ENCODE measurements at regions not wholly inside any gene's neighbourhood (a gene's known extent, or its start where the extent isn't known, plus 50 kb on each side); places are given as distances from the start of the nearest gene placed in this dataset.

- intact Hi-C loops (cut with DNase I) = no loop called here
- no peak overlapping the region for H3K4me3 ChIP-seq
- no peak for TF ChIP-seq EP300 (IDR thresholded peaks at IDR 0.05)
- TF ChIP-seq POLR2A (IDR thresholded peaks at IDR 0.05; ENCODE audit: low read depth) = no peak
- no peak for TF ChIP-seq CTCF (IDR thresholded peaks at IDR 0.05)
- TF ChIP-seq POLR2AphosphoS5 (IDR thresholded peaks at IDR 0.05) = no peak
- H3K4me1 ChIP-seq = peaks cover 0 to 4% (median 0%) of the 10 kb centered on the region in 4 donors
- no peak for DNase-seq (ENCODE audit: extremely low spot score)
- no peak overlapping the region for H3K27ac ChIP-seq (replicated peaks in 1 of 4)
- WGBS = 80% methylated on average over 13 of the region's 16 CpGs
- no peaks in the 10 kb centered on the region for H3K36me3 ChIP-seq
- peaks cover 0 to 43% (median 2%) of the 10 kb centered on the region in 4 donors for H3K27me3 ChIP-seq
- no peaks in the 10 kb centered on the region for H3K9me3 ChIP-seq
Measured at GRCh38 chr9:95574176-95574575, 57.4 kb upstream of the PTCH1 start.

- Histone ChIP-seq H3K27me3 (peaks cover 0 to 50% (median 2%) of the 10 kb centered on the region in 4 donors), H3K27ac (replicated peaks in 1 of 4) (no peak overlapping the region), H3K9me3 (no peaks in the 10 kb centered on the region), H3K4me1 (peaks cover 0 to 4% (median 0%) of the 10 kb centered on the region in 4 donors), H3K36me3 (no peaks in the 10 kb centered on the region), H3K4me3 (no peak overlapping the region)
- intact Hi-C loops (cut with DNase I) = no loop called here
- TF ChIP-seq POLR2A (IDR thresholded peaks at IDR 0.05; ENCODE audit: low read depth) (no peak), POLR2AphosphoS5 (IDR thresholded peaks at IDR 0.05) (no peak), CTCF (IDR thresholded peaks at IDR 0.05) (no peak), EP300 (IDR thresholded peaks at IDR 0.05) (no peak)
- no peak for DNase-seq (ENCODE audit: extremely low spot score)
- WGBS = 85% methylated on average over 8 of the region's 8 CpGs
Measured at GRCh38 chr9:95573463-95573862, 56.7 kb upstream of the PTCH1 start.

- intact Hi-C loops (cut with DNase I) = no loop called here
- DNase-seq (ENCODE audit: extremely low spot score) = no peak
- H3K4me1 ChIP-seq = peaks cover 0 to 4% (median 0%) of the 10 kb centered on the region in 4 donors
- H3K36me3 ChIP-seq = no peaks in the 10 kb centered on the region
- 78% methylated on average over 25 of the region's 25 CpGs for WGBS
- no peaks in the 10 kb centered on the region for H3K9me3 ChIP-seq
- no peak overlapping the region for H3K4me3 ChIP-seq
- H3K27ac ChIP-seq (replicated peaks in 1 of 4) = no peak overlapping the region
- peaks cover 0 to 50% (median 2%) of the 10 kb centered on the region in 4 donors for H3K27me3 ChIP-seq
- TF ChIP-seq POLR2A (IDR thresholded peaks at IDR 0.05; ENCODE audit: low read depth) = no peak
- TF ChIP-seq CTCF (IDR thresholded peaks at IDR 0.05) = no peak
- peak in 1 of 2 donors; percentile 50 for TF ChIP-seq POLR2AphosphoS5 (IDR thresholded peaks at IDR 0.05)
Measured at GRCh38 chr9:95572381-95573151, 55.8 kb upstream of the PTCH1 start.

GRCh38 chr9:95570646-95571045, 53.9 kb upstream of the PTCH1 start:
- intact Hi-C loops (cut with DNase I) = no loop called here
- 69% methylated on average over 11 of the region's 11 CpGs for WGBS

More at GRCh38 chr9:95570646-95571045, 53.9 kb upstream of the PTCH1 start:
- Histone ChIP-seq H3K4me1 (peaks cover 0 to 4% (median 0%) of the 10 kb centered on the region in 4 donors), H3K9me3 (no peaks in the 10 kb centered on the region), H3K4me3 (no peak overlapping the region), H3K36me3 (no peaks in the 10 kb centered on the region), H3K27me3 (peaks cover 0 to 57% (median 0%) of the 10 kb centered on the region in 4 donors), H3K27ac (replicated peaks in 1 of 4) (no peak overlapping the region)
- DNase-seq (ENCODE audit: extremely low spot score) = no peak
- TF ChIP-seq EP300 (IDR thresholded peaks at IDR 0.05) (no peak), POLR2AphosphoS5 (IDR thresholded peaks at IDR 0.05) (no peak), CTCF (IDR thresholded peaks at IDR 0.05) (no peak), POLR2A (IDR thresholded peaks at IDR 0.05; ENCODE audit: low read depth) (no peak)
